HG03354 (cell line): ENCODE measurements at regions not wholly inside any gene's neighbourhood (a gene's known extent, or its start where the extent isn't known, plus 50 kb on each side); places are given as distances from the start of the nearest gene placed in this dataset.
A peak's percentile ranks its signal among the peaks of the same experiment; 100 is the strongest.
"Not testable (repeated sequence)": the region's sequence is repeated elsewhere in the genome, so short reads cannot be mapped to it uniquely, and the experiment has no call there.

ENCODE experiments used
- ATAC-seq: cut with Tn5 transposase; IDR thresholded peaks from one replicate; pipeline ENCODE4 v1.9.1; 2021; ENCODE audit warnings: mild to moderate bottlenecking; ENCODE audit not compliant: unreplicated experiment, poor library complexity, severe bottlenecking

DNA sequence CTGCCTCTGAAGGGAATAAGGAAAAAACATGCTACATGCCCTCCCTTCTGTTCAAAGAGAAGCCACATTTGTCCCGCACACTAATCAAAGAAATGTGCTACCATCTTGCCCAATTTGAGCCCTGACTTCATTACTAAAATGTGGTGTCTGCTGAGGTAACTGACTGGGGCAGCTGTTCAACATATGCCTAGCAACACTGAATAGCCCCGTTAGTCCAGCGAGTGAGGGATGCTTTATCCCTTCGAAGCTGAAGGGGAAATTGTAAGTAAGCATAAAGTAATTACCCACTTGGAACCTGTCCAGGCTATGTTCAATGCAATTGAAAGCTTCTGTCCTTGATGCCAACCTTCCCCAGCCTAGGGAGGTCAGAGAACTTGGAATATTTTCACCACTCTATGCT, 310.6 kb downstream of the SEC16B start:
- ATAC-seq, result no peak

- ATAC-seq, result no peak
These were observed 313.3 kb downstream of the SEC16B start for GRCh38 chr1:177656598-177656997.

DNA sequence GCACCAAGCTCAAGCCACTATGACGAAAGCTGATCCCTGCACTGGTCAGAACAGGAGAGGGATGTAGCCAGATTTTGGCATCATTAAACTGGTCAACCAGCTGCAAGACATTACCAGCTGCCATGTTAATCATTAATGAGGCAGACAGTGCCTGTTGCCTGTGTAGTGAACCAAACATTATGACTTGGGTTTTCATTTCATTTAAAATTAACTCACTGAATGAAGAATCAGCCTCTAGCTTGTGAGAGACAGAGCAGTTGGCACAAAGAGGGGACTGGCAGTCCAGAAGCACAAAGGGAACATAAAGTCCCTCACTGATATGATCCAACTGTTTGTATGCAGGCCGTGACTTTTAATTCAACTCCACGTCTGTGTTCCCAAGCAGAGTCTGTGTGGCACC, 318.9 kb downstream of the SEC16B start:
- ATAC-seq, result peak; percentile 76

DNA sequence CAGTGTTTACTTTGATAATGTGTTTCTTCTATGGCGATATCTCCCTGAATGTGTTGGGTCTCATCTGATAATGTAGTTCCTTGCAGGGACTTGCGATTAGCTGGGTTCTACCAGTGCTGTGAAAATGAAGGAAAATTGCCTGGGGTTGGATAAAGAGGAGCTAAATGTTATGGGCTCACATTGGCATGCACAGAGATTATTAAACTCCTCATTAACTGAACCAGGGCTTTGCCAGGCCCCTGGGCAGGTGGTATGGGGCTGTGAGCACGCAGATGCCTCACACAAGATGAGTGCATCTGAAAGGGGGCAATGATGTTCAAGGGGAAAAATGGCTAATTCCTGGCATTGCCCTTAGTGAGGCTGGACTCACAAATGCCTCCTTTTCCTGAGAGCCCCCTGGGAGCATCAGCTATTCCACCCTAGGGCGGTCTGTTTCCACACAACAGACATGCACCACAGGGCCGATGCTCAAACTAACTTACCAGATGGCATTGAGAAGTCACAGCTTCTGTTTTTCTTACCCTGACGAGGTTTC, 321.1 kb downstream of the SEC16B start:
- ATAC-seq, result no peak

DNA sequence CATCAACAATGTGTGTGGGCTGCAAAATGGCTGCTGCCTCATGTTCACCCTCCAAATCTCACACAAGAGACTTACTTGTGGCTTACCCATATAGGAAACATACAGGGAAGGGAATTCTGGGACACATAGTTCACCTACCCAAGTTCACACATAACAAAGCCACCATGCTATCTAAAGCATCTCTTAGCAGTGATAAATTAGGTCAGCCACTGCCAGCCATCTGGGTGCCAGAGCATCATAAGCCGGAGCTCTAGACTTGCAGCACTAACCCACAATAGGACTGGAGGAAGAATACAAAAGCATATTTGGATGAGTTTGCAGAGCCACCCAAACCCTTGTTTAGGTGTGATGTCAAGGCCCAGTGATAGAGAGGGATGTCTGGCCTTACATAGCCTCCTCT, 321.7 kb downstream of the SEC16B start:
- no peak for ATAC-seq

GRCh38 chr1:177646757-177647730, 322.8 kb downstream of the SEC16B start:
- peak; percentile 59 for ATAC-seq

- ATAC-seq, result no peak
These were observed 324.2 kb downstream of the SEC16B start for GRCh38 chr1:177645491-177646190.

DNA sequence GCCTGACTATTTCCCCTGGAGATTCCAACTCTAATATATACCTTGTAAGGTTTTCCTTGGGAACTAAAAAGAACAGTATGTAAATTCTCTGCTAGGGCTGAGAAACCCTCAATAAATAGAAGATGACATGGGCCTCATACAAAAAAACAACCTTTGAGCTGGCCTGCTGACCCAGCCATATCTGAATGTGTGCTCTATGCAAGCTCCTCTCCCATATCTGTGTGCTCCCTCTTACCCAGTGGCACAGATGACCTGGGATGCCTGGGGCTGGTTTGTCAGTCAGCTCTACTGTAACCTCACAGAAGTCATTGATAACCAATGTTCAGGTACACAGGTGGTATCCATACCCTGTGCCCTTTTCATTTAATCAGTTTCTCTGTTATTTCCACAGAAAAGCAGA, 329.2 kb downstream of the SEC16B start:
- no peak for ATAC-seq

- not testable (repeated sequence) for ATAC-seq
These were observed 335.7 kb downstream of the SEC16B start for GRCh38 chr1:177634151-177634550.

DNA sequence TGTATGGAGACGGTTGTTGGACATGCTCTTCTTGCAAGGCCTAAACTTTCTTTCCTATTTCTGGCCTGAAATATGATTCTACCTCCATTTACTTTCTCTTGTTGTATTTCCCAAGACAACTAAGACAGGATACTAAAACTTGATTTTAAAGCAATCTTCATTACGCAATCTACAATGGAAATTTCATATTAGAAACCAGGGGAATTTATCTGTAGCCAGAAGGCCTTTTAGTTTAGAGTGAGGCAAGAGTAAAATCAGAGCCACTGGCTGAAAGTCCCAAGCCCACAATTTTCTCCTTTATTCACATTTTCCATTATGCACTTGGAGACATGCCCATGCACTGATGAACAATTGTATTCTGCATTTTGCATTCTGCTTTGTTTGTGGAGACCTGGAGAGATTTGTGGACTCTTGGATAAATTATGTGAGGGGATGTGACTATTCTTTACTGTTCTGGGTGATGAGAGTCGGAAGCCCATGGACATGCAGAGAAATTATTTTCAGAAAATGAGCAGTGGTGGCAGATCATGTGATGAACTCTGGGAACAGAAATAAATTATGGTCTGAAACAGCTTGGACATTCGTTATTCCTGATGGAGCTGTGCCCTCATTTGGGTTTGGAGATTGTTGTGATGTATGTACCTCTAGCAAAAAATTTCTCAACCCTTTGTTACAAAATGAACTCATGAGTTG, 336.8 kb downstream of the SEC16B start:
- ATAC-seq, result no peak

GRCh38 chr1:177631770-177632169, 338.1 kb downstream of the SEC16B start:
- no peak for ATAC-seq

GRCh38 chr1:177629526-177629925, 340.3 kb downstream of the SEC16B start:
- no peak for ATAC-seq

DNA sequence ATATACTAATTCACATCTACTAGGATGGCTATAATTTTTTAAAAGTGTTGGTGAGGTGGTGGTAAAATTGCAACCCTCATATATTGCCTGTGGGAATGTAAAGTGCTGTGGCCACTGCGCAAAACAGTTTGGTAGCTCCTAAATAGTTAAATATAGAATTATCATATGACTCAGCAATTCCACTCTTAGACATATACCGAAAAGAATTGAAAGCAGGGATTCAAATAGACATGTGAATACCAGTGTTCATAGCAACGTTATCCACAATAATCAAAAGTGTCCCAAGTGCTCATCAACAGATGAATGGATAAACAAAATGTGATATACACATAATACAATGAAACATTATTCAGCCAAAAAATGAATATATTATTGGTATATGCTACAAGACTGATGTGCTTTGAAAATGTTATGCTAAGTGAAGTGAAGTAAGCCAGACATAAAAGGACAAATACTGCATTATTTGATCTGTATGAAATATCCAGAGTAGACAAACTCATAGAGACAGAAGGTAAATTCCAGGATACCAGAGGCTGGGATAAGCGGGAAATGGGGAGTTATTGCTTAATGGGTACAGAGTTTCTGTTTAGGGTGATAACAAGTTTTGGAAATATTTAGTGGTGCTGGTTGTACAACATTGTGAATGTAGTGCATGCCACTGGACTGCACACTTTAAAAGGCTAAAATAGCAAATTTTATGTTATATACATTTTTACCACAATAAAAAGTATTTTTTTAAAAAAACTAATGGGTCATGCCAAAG, 342.5 kb downstream of the SEC16B start:
- no peak for ATAC-seq

DNA sequence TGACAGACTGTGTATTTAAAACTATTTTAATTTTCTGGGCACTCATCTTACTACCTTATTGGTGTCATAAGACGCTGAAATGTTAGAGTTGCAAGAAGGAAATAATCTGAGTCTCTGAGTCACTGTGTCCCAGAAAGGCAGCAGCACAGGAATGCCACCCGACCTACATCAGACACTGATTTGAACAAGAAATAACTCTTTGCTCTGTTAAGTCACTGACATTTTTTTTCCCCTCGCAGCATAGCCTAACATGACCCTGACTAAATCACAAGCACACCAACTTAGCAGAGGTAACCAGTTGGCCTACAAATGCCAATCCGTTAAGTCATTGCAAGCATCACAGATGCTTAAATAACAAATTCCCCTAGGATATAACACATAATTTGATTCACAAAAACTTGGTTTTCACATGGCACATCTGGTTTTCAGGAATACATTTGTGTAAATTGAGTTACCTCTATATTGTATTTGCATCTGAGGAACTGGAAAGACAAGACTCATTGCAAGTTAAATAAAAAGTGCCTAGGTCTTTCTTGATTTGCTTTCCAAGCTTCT, 349.1 kb downstream of the SEC16B start:
- ATAC-seq, result no peak

DNA sequence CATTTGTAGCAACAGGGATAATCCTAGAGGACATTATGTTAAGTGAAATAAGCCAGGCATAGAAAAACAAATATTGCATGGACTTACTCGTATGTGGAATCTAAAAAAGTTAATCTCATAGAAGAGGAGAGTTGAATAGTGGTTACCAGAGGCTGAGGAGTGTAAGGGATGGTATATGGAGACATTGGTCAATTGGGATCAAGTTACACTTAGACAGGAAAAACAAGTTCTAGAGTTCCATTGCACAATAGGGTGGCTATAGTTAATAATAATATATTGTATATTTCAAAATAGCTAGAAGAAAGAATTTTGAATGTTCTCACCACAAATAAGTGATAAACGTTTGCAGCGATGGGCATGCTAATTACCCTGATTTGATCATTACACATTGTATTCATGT, 354.6 kb downstream of the SEC16B start:
- ATAC-seq, result no peak

DNA sequence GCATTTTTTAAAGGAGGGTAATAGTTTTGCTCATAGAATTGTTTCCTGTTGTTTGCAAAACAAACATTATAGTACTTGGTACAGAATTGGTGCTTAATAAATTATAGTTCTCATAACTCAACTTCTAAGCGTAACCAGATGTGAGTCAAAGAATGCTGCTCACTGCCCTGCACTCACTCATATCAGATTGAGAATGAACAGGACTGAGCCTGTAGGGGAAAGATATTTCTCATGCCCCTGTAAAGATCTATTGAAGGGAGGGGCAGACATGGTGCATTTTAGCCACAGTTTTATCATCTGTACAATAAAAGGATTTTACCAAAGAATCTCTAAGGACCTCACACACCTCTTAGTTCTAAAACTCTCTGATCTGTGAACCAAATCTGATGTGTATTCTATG, 358.5 kb downstream of the SEC16B start:
- no peak for ATAC-seq

DNA sequence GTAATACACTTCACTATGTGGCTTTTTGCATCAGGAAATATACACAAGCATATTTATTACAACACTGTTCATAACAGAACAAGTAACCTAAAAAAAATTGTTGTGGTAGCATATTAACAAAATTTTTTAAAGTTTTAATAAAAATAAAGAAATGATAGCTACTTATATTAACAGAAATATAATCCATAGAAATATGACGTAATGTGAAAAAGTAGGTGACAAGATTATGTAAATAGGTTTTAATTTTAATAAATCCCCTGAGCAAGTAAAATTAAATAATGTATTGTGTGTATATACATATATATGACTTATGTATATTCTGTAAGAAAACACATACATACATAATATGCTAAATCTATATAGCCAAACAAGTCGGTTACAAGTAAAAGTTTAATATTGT, 359.9 kb downstream of the SEC16B start:
- ATAC-seq, result no peak

DNA sequence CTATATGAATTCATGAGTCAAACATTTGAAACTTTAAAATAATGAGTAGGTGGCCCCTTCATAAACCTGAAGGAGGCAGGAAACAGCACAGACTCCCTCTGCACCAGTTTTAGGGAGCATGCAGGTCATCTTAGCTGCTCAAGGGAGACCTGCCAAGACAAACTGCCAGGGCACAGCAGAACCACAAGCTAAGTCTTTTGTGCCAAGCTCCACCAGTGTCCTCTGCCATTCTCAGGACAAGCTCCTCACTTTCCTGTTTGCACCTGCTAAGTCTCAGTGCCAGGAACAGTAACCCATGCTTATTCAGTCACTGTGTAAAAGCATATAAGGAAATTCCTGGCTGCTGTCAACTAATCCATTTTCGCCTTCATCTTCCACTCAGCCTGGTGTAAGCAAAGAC, 368.9 kb downstream of the SEC16B start:
- ATAC-seq, result no peak

- ATAC-seq, result no peak
These were observed 369.5 kb downstream of the SEC16B start for GRCh38 chr1:177600321-177600720.
